Neutrophil (primary cell): ENCODE measurements at regions not wholly inside any gene's neighbourhood (a gene's known extent, or its start where the extent isn't known, plus 50 kb on each side); places are given as distances from the start of the nearest gene placed in this dataset.

Experiments
- H3K27ac ChIP-seq: fragments of 200-600 bp; sonication (generic); 2 replicates; pipeline ENCODE4 v1.5.1; 2016; ENCODE audit warnings: mild to moderate bottlenecking, moderate library complexity
- H3K27me3 ChIP-seq: fragments of 200-600 bp; sonication (generic); 2 replicates; pipeline ENCODE4 v1.6.0; 2016; ENCODE audit warnings: mild to moderate bottlenecking
- H3K36me3 ChIP-seq: fragments of 200-600 bp; sonication (generic); 2 replicates; pipeline ENCODE4 v1.5.1; 2017
- H3K4me1 ChIP-seq, 2 experiments: fragments of 200-600 bp in 1 of 2; sonication (generic) in 1 of 2; 1 replicate in 1 of 2; 2 replicates in 1 of 2; pipeline versions ENCODE4 v1.5.1 to v1.6.1; 2013 to 2016; ENCODE audit warnings: low read depth in 1 of 2, low read length in 1 of 2, mild to moderate bottlenecking in 1 of 2, moderate library complexity in 1 of 2; ENCODE audit not compliant: control insufficient read depth in 1 of 2, insufficient read depth in 1 of 2
- H3K4me3 ChIP-seq, 2 experiments: fragments of 200-600 bp in 1 of 2; sonication (generic) in 1 of 2; 1 replicate in 1 of 2; 2 replicates in 1 of 2; pipeline ENCODE4 v1.5.1; 2013 to 2016; ENCODE audit warnings: low read depth in 1 of 2, low read length in 1 of 2, mild to moderate bottlenecking in 1 of 2, moderate library complexity in 1 of 2
- H3K9me3 ChIP-seq: fragments of 200-600 bp; sonication (generic); 2 replicates; pipeline ENCODE4 v1.5.1; 2016
- TF ChIP-seq, protein P1 (sequence below): fragments of 200-600 bp; sonication (generic); IDR thresholded peaks from 2 replicates; pipeline ENCODE4 v1.5.1; 2016; ENCODE audit warnings: antibody characterized with exemption

GRCh38 chr4:20618731-20619130 lies 81.5 kb upstream of the PACRGL start:
- no peak overlapping the region for H3K4me3 ChIP-seq
- H3K36me3 ChIP-seq = no peaks in the 10 kb centered on the region

DNA sequence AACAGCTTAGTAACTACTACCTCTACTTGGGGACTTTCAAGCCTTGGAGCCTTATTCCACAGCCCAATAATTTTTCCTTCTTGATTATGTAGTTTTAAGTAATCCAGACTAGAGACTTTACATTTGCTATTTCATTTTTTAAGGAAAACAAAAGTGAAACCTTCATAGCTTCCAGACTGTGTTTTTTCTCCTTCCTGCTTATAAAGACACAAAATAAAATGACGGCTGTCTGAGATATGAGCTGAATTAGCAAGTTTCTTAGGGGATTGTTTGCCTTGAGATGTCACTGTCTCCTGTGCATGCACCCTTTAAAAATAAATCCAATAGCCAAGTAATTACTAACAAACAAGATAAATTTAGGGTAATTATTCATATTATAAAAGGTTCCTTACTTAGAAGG lies 78.8 kb upstream of the PACRGL start:
- TF ChIP-seq, protein P1, sequence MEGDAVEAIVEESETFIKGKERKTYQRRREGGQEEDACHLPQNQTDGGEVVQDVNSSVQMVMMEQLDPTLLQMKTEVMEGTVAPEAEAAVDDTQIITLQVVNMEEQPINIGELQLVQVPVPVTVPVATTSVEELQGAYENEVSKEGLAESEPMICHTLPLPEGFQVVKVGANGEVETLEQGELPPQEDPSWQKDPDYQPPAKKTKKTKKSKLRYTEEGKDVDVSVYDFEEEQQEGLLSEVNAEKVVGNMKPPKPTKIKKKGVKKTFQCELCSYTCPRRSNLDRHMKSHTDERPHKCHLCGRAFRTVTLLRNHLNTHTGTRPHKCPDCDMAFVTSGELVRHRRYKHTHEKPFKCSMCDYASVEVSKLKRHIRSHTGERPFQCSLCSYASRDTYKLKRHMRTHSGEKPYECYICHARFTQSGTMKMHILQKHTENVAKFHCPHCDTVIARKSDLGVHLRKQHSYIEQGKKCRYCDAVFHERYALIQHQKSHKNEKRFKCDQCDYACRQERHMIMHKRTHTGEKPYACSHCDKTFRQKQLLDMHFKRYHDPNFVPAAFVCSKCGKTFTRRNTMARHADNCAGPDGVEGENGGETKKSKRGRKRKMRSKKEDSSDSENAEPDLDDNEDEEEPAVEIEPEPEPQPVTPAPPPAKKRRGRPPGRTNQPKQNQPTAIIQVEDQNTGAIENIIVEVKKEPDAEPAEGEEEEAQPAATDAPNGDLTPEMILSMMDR = no peak
- Histone ChIP-seq H3K4me1 (peaks cover 31 to 36% of the 10 kb centered on the region in 2 experiments), H3K9me3 (no peaks in the 10 kb centered on the region), H3K27ac (no peak overlapping the region), H3K4me3 (no peak overlapping the region), H3K27me3 (peaks cover 4% of the 10 kb centered on the region), H3K36me3 (no peaks in the 10 kb centered on the region)

More at GRCh38 chr4:20618731-20619130, 81.5 kb upstream of the PACRGL start:
- TF ChIP-seq, protein P1 = no peak
- Histone ChIP-seq H3K4me1 (peaks cover 4 to 11% of the 10 kb centered on the region in 2 experiments), H3K9me3 (no peaks in the 10 kb centered on the region), H3K27me3 (peaks cover 4% of the 10 kb centered on the region), H3K27ac (no peak overlapping the region)

DNA sequence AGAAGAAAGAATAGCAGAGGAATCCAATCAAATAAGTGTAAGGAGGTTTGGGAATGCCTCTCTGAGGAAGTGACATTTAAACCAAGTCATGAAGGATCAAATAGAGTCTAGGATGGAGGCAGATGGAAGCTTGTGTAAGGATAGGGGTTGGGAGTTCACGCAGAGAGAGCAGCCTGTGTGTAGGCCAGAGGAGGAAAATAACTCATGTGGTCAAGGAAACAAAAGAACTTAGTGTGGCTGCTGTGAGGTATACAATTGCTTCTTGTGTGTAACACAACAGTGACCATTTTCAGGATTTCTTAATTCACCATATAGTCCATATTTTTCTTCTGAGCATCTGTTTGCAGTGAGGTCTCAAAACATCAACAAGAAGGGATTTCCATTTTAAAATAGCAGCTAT lies 77.6 kb upstream of the PACRGL start:
- H3K36me3 ChIP-seq = no peaks in the 10 kb centered on the region
- TF ChIP-seq, protein P1 = no peak

DNA sequence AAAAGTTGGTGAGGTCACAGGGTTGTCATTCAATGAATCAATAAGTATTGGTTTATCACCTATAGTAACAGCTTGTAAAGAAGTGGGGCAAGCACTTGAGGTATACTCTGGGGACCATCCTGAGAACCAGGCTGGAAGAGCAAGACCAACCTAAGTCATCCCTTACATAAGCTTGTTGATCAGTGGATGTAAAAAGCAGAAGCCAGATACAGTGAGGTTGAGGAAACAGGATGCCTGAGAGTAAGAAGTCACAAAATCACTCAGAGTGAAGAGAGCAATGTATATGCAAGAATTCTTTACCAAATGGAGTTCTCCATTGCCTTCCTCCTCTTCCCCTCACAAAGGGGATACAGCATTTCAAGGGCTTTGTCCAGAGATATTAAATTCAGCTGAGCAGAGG lies 76.3 kb upstream of the PACRGL start:
- Histone ChIP-seq H3K36me3 (no peaks in the 10 kb centered on the region), H3K4me3 (no peak overlapping the region), H3K4me1 (peaks cover 28 to 30% of the 10 kb centered on the region in 2 experiments), H3K9me3 (no peaks in the 10 kb centered on the region), H3K27me3 (no peaks in the 10 kb centered on the region), H3K27ac (no peak overlapping the region)
- TF ChIP-seq, protein P1 = no peak

More for the DNA sequence above, 77.6 kb upstream of the PACRGL start:
- Histone ChIP-seq H3K4me3 (no peak overlapping the region), H3K9me3 (no peaks in the 10 kb centered on the region), H3K4me1 (peaks cover 28 to 30% of the 10 kb centered on the region in 2 experiments), H3K27ac (no peak overlapping the region), H3K27me3 (peaks cover 4% of the 10 kb centered on the region)

GRCh38 chr4:20624793-20625374 lies 75.4 kb upstream of the PACRGL start:
- Histone ChIP-seq H3K4me3 (peak overlapping the region in 1 of 2 experiments; percentile 2), H3K36me3 (no peaks in the 10 kb centered on the region), H3K9me3 (no peaks in the 10 kb centered on the region), H3K27me3 (no peaks in the 10 kb centered on the region), H3K4me1 (peaks cover 28 to 30% of the 10 kb centered on the region in 2 experiments), H3K27ac (peak overlapping the region; percentile 29)
- TF ChIP-seq, protein P1 = no peak
